ENCODE measurements at regions not wholly inside any gene's neighbourhood (a gene's known extent, or its start where the extent isn't known, plus 50 kb on each side); places are given as distances from the start of the nearest gene placed in this dataset.

- peaks cover 10% of the 10 kb centered on the region for H3K27me3 Mint-ChIP-seq
- H3K27ac Mint-ChIP-seq = peak overlapping the region in 1 of 3 donors; percentile 63
- peaks cover 2% of the 10 kb centered on the region for H3K36me3 Mint-ChIP-seq
- no peaks in the 10 kb centered on the region for H3K4me1 Mint-ChIP-seq
- peaks cover 3 to 12% (median 5%) of the 10 kb centered on the region in 3 donors for H3K9me3 Mint-ChIP-seq
- H3K4me3 Mint-ChIP-seq = no peak overlapping the region
Observed at GRCh38 chr11:2083411-2083810, 55.8 kb downstream of the IGF2 start.

GRCh38 chr11:2077061-2077802 lies 62.0 kb downstream of the IGF2 start:
- H3K9me3 Mint-ChIP-seq = peaks cover 0 to under 1% (median 0%) of the 10 kb centered on the region in 3 donors
- no peaks in the 10 kb centered on the region for H3K4me1 Mint-ChIP-seq
- H3K4me3 Mint-ChIP-seq = no peak overlapping the region
- H3K27ac Mint-ChIP-seq = peak overlapping the region in 1 of 3 donors; percentile 6
- peaks cover 15% of the 10 kb centered on the region for H3K27me3 Mint-ChIP-seq
- no peaks in the 10 kb centered on the region for H3K36me3 Mint-ChIP-seq

- no peak overlapping the region for H3K27ac Mint-ChIP-seq
- peaks cover 0 to 1% (median 0%) of the 10 kb centered on the region in 3 donors for H3K9me3 Mint-ChIP-seq
- H3K4me1 Mint-ChIP-seq = no peaks in the 10 kb centered on the region
- no peaks in the 10 kb centered on the region for H3K36me3 Mint-ChIP-seq
- peaks cover 22% of the 10 kb centered on the region for H3K27me3 Mint-ChIP-seq
- no peak overlapping the region for H3K4me3 Mint-ChIP-seq
Observed at GRCh38 chr11:2076441-2076840, 62.7 kb downstream of the IGF2 start.

GRCh38 chr11:2074266-2074825 lies 64.8 kb downstream of the IGF2 start:
- no peak overlapping the region for H3K4me3 Mint-ChIP-seq
- H3K27ac Mint-ChIP-seq = no peak overlapping the region
- peaks cover 19% of the 10 kb centered on the region for H3K27me3 Mint-ChIP-seq
- no peaks in the 10 kb centered on the region for H3K36me3 Mint-ChIP-seq
- no peaks in the 10 kb centered on the region for H3K4me1 Mint-ChIP-seq
- peaks cover 0 to 1% (median 0%) of the 10 kb centered on the region in 3 donors for H3K9me3 Mint-ChIP-seq

GRCh38 chr11:2072551-2073261 lies 66.5 kb downstream of the IGF2 start:
- no peaks in the 10 kb centered on the region for H3K4me1 Mint-ChIP-seq
- H3K9me3 Mint-ChIP-seq = peaks cover 0 to 1% (median 0%) of the 10 kb centered on the region in 3 donors
- no peak overlapping the region for H3K4me3 Mint-ChIP-seq
- H3K36me3 Mint-ChIP-seq = no peaks in the 10 kb centered on the region
- no peak overlapping the region for H3K27ac Mint-ChIP-seq
- peaks cover 19% of the 10 kb centered on the region for H3K27me3 Mint-ChIP-seq

GRCh38 chr11:2071748-2072385 lies 67.3 kb downstream of the IGF2 start:
- H3K27me3 Mint-ChIP-seq = peaks cover 19% of the 10 kb centered on the region
- H3K27ac Mint-ChIP-seq = no peak overlapping the region
- no peaks in the 10 kb centered on the region for H3K4me1 Mint-ChIP-seq
- peaks cover 0 to 1% (median 0%) of the 10 kb centered on the region in 3 donors for H3K9me3 Mint-ChIP-seq
- H3K4me3 Mint-ChIP-seq = no peak overlapping the region
- no peaks in the 10 kb centered on the region for H3K36me3 Mint-ChIP-seq

All from IgD-negative memory B cell (primary cell).